HEK293 (cell line): ENCODE measurements at regions not wholly inside any gene's neighbourhood (a gene's known extent, or its start where the extent isn't known, plus 50 kb on each side); places are given as distances from the start of the nearest gene placed in this dataset.

Source experiments
- CTCF ChIP-seq: fragments of 450-650 bp; formaldehyde crosslinking; IDR thresholded peaks from 2 replicates; pipeline ENCODE4 v1.5.1; 2016; ENCODE audit warnings: missing biosample characterization, missing genetic modification characterization
- YY1 ChIP-seq: fragments of 450-650 bp; formaldehyde crosslinking; IDR thresholded peaks from 2 replicates; pipeline ENCODE4 v1.5.1; 2018; ENCODE audit warnings: missing biosample characterization, missing genetic modification characterization
- ZFP37 ChIP-seq: fragments of 450-650 bp; formaldehyde crosslinking; IDR thresholded peaks from 2 replicates; pipeline ENCODE4 v1.5.1; 2016; ENCODE audit warnings: missing biosample characterization, missing genetic modification characterization
- ZNF211 ChIP-seq: fragments of 450-650 bp; formaldehyde crosslinking; IDR thresholded peaks from 2 replicates; pipeline ENCODE4 v1.5.1; 2016; ENCODE audit warnings: low read depth, missing biosample characterization, missing genetic modification characterization
- ZNF776 ChIP-seq: fragments of 450-650 bp; formaldehyde crosslinking; IDR thresholded peaks from 2 replicates; pipeline ENCODE4 v1.5.0; 2017; ENCODE audit warnings: missing biosample characterization, missing genetic modification characterization, borderline replicate concordance
- ZSCAN5A ChIP-seq: fragments of 450-650 bp; formaldehyde crosslinking; IDR thresholded peaks from 2 replicates; pipeline ENCODE4 v1.5.1; 2016; ENCODE audit warnings: missing biosample characterization, missing genetic modification characterization

- TF ChIP-seq ZFP37 (tag by site-specific recombination) (no peak), YY1 (tag by site-specific recombination) (no peak), CTCF (tag by site-specific recombination) (no peak), ZNF211 (no peak), ZNF776 (tag by site-specific recombination) (no peak), ZSCAN5A (no peak)
Observed at GRCh38 chr1:10908266-10908665, 104.2 kb upstream of the TARDBP start.
